ENCODE measurements at regions not wholly inside any gene's neighbourhood (a gene's known extent, or its start where the extent isn't known, plus 50 kb on each side); places are given as distances from the start of the nearest gene placed in this dataset.

GRCh38 chr11:109612496-109612895 is 190.5 kb downstream of the C11orf87 start:
- TF ChIP-seq EZH2phosphoT487 (IDR thresholded peaks at IDR 0.05; ENCODE audit: low read length) (no peak), EZH2 (optimal IDR thresholded peaks at IDR 0.05; ENCODE audit: low read depth, low read length) (no peak)
